ENCODE measurements at regions not wholly inside any gene's neighbourhood (a gene's known extent, or its start where the extent isn't known, plus 50 kb on each side); places are given as distances from the start of the nearest gene placed in this dataset.

GRCh38 chr12:3427956-3428355 lies 63.0 kb upstream of the PRMT8 start:
- TF ChIP-seq CTCF (IDR thresholded peaks at IDR 0.05) (no peak), POLR2A (IDR thresholded peaks at IDR 0.05) (no peak)

All from esophagus squamous epithelium (tissue), 4 donors.